SK-N-MC (cell line): ENCODE measurements at regions not wholly inside any gene's neighbourhood (a gene's known extent, or its start where the extent isn't known, plus 50 kb on each side); places are given as distances from the start of the nearest gene placed in this dataset.

Source experiments
- EZH2 ChIP-seq: fragments of 200-600 bp; sonication (generic); IDR thresholded peaks from one replicate; pipeline ENCODE4 v1.6.1; 2017; ENCODE audit warnings: antibody characterized with exemption
- FOXP2 ChIP-seq: optimal IDR thresholded peaks from 2 replicates; pipeline ENCODE3; 2011; ENCODE audit warnings: mild to moderate bottlenecking, moderate library complexity; ENCODE audit not compliant: insufficient read depth; ENCODE audit errors: extremely low read length, control extremely low read depth
- POLR2AphosphoS5 ChIP-seq: IDR thresholded peaks from 2 replicates; pipeline ENCODE4 v1.6.1; 2012; ENCODE audit warnings: mild to moderate bottlenecking, low read depth, low read length, borderline replicate concordance

GRCh38 chr1:232328486-232329102 lies 301.3 kb downstream of the SIPA1L2 start:
- no peak for TF ChIP-seq POLR2AphosphoS5
- TF ChIP-seq EZH2: no peak
- TF ChIP-seq FOXP2: no peak
